Muscle of leg (tissue), 3 donors: ENCODE measurements at regions not wholly inside any gene's neighbourhood (a gene's known extent, or its start where the extent isn't known, plus 50 kb on each side); places are given as distances from the start of the nearest gene placed in this dataset.

ENCODE experiments used
- DNase-seq: peaks from one replicate; pipeline ENCODE4 v3.0.0; 2013
- H3K27ac ChIP-seq: one replicate; pipeline ENCODE4 v1.5.1; 2013; ENCODE audit warnings: mild to moderate bottlenecking, low read length, control low read depth
- H3K27me3 ChIP-seq: one replicate; pipeline ENCODE4 v1.6.1; 2013; ENCODE audit warnings: low read length; ENCODE audit not compliant: control insufficient read depth, insufficient read depth
- H3K36me3 ChIP-seq: one replicate; pipeline ENCODE4 v1.6.1; 2013; ENCODE audit warnings: low read length; ENCODE audit not compliant: control insufficient read depth, insufficient read depth
- H3K4me1 ChIP-seq: one replicate; pipeline ENCODE4 v1.6.1; 2013; ENCODE audit warnings: low read length; ENCODE audit not compliant: control insufficient read depth, insufficient read depth
- H3K4me3 ChIP-seq: one replicate; pipeline ENCODE4 v1.5.1; 2013; ENCODE audit warnings: low read length, control low read depth
- H3K9me3 ChIP-seq: replicated peaks from 2 replicates; pipeline ENCODE4 v1.6.1; 2013; ENCODE audit warnings: low read depth, low read length; ENCODE audit not compliant: control insufficient read depth
- WGBS: methylation state at CpG from one replicate; pipeline ENCODE4 v1.1.5; 2013; ENCODE audit warnings: missing lambda C conversion rate; ENCODE audit not compliant: insufficient coverage; 5-methylcytosine and 5-hydroxymethylcytosine counted together

DNA sequence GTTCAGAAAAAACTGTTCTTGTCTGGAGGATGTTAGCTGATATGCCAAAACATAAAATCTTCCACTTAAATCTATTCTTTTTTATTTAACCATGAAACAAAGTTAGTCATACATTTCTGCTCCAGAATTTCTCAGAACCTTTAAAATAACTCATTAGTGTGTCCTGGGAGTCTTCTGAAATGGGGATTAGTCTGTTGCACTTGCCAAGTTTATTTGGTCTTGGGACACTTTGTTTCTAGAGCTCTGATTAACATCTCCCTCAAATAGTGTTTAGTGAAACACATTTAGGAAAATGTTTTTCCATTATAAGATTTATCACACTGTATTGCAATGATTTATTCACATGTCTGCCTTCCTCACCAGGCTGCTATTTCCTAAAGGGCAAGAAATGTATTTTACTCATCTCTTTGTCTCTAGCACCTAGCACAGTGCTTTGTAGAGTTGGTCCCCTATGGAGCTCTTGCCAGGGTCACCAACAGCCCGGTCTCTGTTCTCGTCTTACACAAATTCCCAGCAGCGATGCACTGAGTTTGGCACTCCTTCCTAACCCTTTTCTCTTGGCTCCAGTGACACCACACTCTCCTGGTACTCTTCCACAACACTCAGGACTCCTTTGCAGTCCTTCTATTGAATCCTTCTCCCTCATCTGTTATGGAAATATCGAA lies 189.2 kb downstream of the CSNK2A3 start:
- Histone ChIP-seq H3K4me1 (peaks cover 20% of the 10 kb centered on the region), H3K36me3 (no peaks in the 10 kb centered on the region), H3K27me3 (no peaks in the 10 kb centered on the region), H3K27ac (no peak overlapping the region), H3K9me3 (peaks cover 3% of the 10 kb centered on the region), H3K4me3 (no peak overlapping the region)
- 59% methylated on average over 3 of the region's 4 CpGs for WGBS
- no peak for DNase-seq

DNA sequence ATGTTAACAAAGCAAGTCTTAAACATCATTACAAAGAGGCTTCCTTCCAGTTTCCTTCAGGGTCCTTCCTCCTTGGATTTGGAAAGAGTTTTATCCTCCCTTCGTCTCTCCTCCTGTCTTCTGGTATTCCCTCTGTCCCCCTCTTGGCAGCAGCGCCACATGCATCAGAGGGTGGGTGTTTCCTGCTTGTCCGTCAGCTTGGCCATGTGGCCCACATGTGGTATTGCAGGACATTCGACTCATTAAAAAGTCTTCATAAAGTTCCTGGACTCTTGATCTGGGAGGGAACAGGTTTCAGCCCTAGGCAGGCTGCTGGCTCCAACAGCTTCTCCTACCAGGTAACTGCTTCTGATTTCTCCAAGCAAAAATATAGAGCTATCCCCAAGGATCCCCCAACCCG lies 189.8 kb downstream of the CSNK2A3 start:
- peaks cover 3% of the 10 kb centered on the region for H3K9me3 ChIP-seq
- H3K36me3 ChIP-seq, result no peaks in the 10 kb centered on the region
- H3K4me3 ChIP-seq, result no peak overlapping the region
- H3K27ac ChIP-seq, result no peak overlapping the region
- DNase-seq, result peak; percentile 53
- WGBS, result 15% methylated on average over 2 of the region's 5 CpGs
- peaks cover 17% of the 10 kb centered on the region for H3K4me1 ChIP-seq
- H3K27me3 ChIP-seq, result no peaks in the 10 kb centered on the region

GRCh38 chr11:11157185-11157584 lies 195.9 kb downstream of the CSNK2A3 start:
- H3K27me3 ChIP-seq, result no peaks in the 10 kb centered on the region
- WGBS, result 78% methylated on average over 7 of the region's 7 CpGs

DNA sequence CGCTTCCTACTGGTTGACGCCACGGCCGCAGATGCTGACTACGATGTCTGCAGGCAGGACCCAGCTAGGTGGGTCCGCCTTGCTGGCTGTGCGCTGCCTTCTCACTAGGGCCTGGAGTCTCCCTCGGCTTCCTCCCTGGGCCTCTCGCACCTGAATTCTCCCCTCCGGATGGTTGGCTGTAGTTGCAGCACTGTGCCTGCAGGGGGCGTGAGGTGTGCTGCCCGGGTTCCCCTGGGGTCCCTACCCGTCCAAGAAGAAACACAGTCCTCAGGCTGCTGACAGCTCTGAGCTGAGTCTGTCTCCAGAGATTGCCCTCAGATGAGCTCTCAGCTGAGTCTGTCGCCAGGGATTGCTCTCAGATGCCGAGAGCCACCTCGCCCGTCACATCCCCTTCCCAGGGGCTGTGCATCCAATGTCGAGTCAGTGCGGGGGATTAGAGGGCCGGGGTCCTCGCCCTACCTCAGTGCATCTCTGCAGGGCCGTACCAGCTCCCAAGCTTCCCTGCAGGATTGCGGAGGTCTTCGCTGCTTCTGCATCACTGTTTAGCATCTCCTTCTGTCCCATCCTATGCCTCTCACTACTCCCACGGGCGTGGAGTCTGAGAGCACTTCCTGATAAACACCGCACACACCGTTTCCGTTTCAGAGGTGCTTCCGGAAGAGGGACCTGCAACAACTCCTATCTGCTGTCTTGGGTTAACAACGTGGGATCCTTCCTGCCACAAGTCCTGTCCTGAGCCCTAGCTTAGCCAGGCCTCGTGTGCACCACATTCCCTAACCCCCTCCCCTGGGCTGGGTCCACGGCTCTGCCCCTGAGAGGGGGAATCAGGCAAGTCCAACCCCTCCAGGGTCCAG lies 196.9 kb downstream of the CSNK2A3 start:
- no peak for DNase-seq
- H3K9me3 ChIP-seq, result peaks cover 3% of the 10 kb centered on the region
- H3K4me3 ChIP-seq, result no peak overlapping the region
- H3K27ac ChIP-seq, result no peak overlapping the region
- WGBS, result 64% methylated on average over 32 of the region's 33 CpGs
- H3K36me3 ChIP-seq, result no peaks in the 10 kb centered on the region
- H3K27me3 ChIP-seq, result no peaks in the 10 kb centered on the region
- H3K4me1 ChIP-seq, result peaks cover 4% of the 10 kb centered on the region

More at GRCh38 chr11:11157185-11157584, 195.9 kb downstream of the CSNK2A3 start:
- DNase-seq, result no peak
- H3K27ac ChIP-seq, result no peak overlapping the region
- H3K9me3 ChIP-seq, result peaks cover 3% of the 10 kb centered on the region
- H3K4me1 ChIP-seq, result peaks cover 4% of the 10 kb centered on the region
- no peak overlapping the region for H3K4me3 ChIP-seq
- H3K36me3 ChIP-seq, result no peaks in the 10 kb centered on the region

- 84% methylated on average over 4 of the region's 4 CpGs for WGBS
- H3K9me3 ChIP-seq, result no peaks in the 10 kb centered on the region
- no peak overlapping the region for H3K4me3 ChIP-seq
- no peak overlapping the region for H3K27ac ChIP-seq
- DNase-seq, result no peak
- H3K36me3 ChIP-seq, result no peaks in the 10 kb centered on the region
- H3K4me1 ChIP-seq, result peaks cover 16% of the 10 kb centered on the region
- no peaks in the 10 kb centered on the region for H3K27me3 ChIP-seq
These were observed 200.2 kb downstream of the CSNK2A3 start for GRCh38 chr11:11152877-11153276.

GRCh38 chr11:11149671-11150459 lies 203.2 kb downstream of the CSNK2A3 start:
- Histone ChIP-seq H3K9me3 (no peaks in the 10 kb centered on the region), H3K36me3 (no peaks in the 10 kb centered on the region), H3K27me3 (no peaks in the 10 kb centered on the region), H3K4me1 (peaks cover 19% of the 10 kb centered on the region), H3K27ac (no peak overlapping the region), H3K4me3 (no peak overlapping the region)
- 87% methylated on average over 8 of the region's 8 CpGs for WGBS
- no peak for DNase-seq

DNA sequence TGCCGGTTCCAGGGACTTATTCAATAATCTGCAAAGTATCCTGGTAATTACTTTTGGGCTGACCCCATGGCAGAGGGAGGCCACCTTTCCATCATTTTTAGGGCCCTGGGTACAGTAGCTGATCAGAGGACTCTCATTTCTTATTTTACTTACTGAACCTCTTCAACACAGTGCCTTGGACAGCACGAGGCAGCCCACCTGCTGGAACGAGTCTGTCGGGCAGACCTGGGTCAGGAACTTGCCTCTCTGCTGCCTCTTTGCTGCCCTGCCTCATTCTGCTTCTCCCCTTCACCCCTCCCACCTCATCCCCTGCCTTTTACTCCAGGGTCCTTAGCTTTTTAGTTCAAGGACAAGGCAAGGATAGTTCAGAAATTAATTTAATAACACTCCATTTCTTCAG lies 204.5 kb downstream of the CSNK2A3 start:
- Histone ChIP-seq H3K36me3 (no peaks in the 10 kb centered on the region), H3K27ac (peak overlapping the region; percentile 76), H3K4me1 (peaks cover 19% of the 10 kb centered on the region), H3K4me3 (no peak overlapping the region), H3K9me3 (no peaks in the 10 kb centered on the region), H3K27me3 (no peaks in the 10 kb centered on the region)
- WGBS, result 40% methylated on average over 3 of the region's 4 CpGs
- no peak for DNase-seq

DNA sequence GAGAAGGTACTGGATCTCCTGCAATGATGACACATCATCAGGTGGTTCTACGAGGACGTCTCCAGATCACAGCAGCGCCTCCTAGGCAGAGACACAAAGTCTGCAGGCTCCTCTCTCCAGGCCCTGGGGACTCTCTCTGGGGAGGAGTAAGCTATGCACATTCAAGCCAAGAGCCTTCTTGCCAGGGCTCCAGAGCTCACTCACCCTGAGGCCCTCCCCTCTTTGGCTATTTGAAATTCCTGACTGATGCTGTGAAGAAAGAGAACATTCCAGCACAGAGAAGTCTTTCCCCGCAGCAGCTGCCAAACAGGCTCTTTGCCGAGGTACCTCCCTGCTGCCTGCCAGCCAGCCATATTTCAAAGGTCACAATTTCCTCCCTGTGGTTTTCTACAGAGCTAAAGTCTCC lies 204.9 kb downstream of the CSNK2A3 start:
- Histone ChIP-seq H3K27me3 (no peaks in the 10 kb centered on the region), H3K9me3 (no peaks in the 10 kb centered on the region), H3K36me3 (no peaks in the 10 kb centered on the region), H3K4me3 (no peak overlapping the region), H3K4me1 (peaks cover 19% of the 10 kb centered on the region), H3K27ac (peak overlapping the region; percentile 76)
- peak; percentile 95 for DNase-seq
- no CpG with 5 or more reads among the region's 5 CpGs for WGBS

DNA sequence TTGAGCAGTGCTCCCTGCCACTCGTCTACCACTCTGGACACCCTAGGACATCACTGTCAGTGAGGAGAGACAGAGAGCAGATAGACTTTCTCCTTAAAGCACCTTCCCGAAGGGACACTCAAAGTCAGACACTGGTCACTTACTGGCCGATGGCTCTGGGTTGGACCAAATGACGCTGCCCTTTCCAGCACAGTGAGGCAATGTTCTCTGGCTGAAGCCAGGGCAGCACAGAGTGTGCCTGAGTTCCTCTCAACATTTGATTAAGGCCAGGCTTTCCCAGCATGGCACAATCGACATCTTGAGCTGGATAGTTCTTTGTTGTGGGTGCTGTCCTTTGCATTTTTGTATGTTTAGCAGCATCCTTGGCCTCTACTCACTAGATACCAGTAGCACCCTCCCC lies 206.2 kb downstream of the CSNK2A3 start:
- H3K4me3 ChIP-seq, result no peak overlapping the region
- H3K36me3 ChIP-seq, result no peaks in the 10 kb centered on the region
- H3K27ac ChIP-seq, result no peak overlapping the region
- no peaks in the 10 kb centered on the region for H3K9me3 ChIP-seq
- peaks cover 26% of the 10 kb centered on the region for H3K4me1 ChIP-seq
- no peaks in the 10 kb centered on the region for H3K27me3 ChIP-seq
- no peak for DNase-seq
- 97% methylated on average over 4 of the region's 5 CpGs for WGBS

DNA sequence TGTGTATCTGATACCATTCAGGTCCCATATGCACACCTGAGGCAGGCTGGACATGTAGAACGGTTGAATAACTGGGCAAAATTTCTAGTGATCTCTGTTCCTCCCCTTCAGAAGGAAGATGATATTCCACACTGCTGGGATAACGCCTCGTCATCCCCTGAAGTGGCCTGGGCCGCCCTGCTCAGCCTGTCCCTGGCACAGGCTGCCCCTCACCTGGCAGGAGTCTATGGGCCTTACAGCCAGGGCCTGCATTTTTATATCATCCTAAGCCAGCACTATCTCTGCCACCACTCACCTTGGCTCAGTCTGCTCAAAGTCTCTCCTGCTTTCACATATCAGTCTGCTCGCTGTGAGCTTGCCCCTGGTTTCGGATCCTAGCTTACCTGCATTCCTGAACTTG lies 209.2 kb downstream of the CSNK2A3 start:
- H3K9me3 ChIP-seq, result no peaks in the 10 kb centered on the region
- H3K4me1 ChIP-seq, result peaks cover 32% of the 10 kb centered on the region
- H3K27me3 ChIP-seq, result no peaks in the 10 kb centered on the region
- DNase-seq, result no peak
- WGBS, result 83% methylated on average over 6 of the region's 6 CpGs
- no peaks in the 10 kb centered on the region for H3K36me3 ChIP-seq
- no peak overlapping the region for H3K4me3 ChIP-seq
- H3K27ac ChIP-seq, result no peak overlapping the region
